Urinary bladder (tissue), 3 donors: ENCODE measurements at regions not wholly inside any gene's neighbourhood (a gene's known extent, or its start where the extent isn't known, plus 50 kb on each side); places are given as distances from the start of the nearest gene placed in this dataset.

ENCODE experiments used
- DNase-seq: peaks from one replicate; pipeline ENCODE4 v3.0.0-alpha.2; 2015; ENCODE audit errors: extremely low spot score
- H3K27ac ChIP-seq: one replicate; pipeline ENCODE4 v1.5.1; 2013; ENCODE audit warnings: low read depth, mild to moderate bottlenecking, moderate library complexity
- H3K36me3 ChIP-seq: one replicate; pipeline ENCODE4 v1.6.1; 2013; ENCODE audit warnings: mild to moderate bottlenecking, moderate library complexity; ENCODE audit not compliant: insufficient read depth
- H3K4me1 ChIP-seq: one replicate; pipeline ENCODE4 v1.6.1; 2013; ENCODE audit warnings: mild to moderate bottlenecking, moderate library complexity; ENCODE audit not compliant: insufficient read depth
- H3K4me3 ChIP-seq: one replicate; pipeline ENCODE4 v1.5.1; 2013; ENCODE audit warnings: low read depth, low read length
- WGBS: extraction: QIAGEN DNeasy Blood & Tissue Kit; methylation state at CpG from one replicate; pipeline ENCODE4 v1.1.7; 2013; 5-methylcytosine and 5-hydroxymethylcytosine counted together
- donor health status: healthy with polysubstance abuse.
- donor health status: healthy.

DNA sequence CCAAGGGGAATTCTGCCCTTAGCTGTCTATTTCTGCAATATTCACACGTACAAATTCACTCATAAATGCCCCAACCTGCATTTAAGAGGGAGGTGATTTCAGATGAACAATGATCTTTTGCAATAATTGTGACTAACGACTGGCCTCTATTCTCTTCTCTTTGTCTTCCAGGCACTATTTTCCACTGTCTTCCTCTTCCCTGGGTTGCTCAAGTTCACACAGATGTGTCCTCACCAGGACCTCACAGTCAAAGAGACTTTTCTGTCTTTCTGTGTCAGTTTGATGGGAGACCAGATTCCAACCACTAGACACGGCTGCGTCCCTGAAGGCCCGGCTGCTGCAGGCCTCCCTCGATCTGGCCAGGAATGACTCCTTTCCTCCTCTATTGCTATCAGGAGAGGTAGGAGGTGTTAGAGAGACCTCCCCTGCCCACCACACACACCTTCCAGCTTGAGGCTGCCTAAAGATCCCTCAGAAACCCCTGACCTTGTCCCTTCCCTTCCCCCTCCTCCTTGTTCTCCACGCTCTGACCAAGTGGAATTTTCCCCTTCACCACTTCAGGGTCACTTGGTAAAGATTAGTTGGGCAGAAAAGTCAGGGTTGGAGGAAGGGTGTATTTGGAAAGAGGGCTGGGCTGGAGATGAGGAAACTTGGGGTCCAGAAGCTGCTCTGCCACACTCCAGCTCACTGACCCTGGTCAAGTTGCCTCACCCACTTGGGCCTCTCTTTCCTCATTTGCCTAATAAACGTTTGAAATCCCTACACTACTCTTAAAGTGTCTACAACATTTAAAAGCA, 109.2 kb upstream of the COPS8 start:
- Histone ChIP-seq H3K4me3 (no peak overlapping the region), H3K4me1 (no peaks in the 10 kb centered on the region), H3K36me3 (no peaks in the 10 kb centered on the region), H3K27ac (no peak overlapping the region)
- WGBS, result 78% methylated on average over 8 of the region's 8 CpGs
- DNase-seq, result no peak

DNA sequence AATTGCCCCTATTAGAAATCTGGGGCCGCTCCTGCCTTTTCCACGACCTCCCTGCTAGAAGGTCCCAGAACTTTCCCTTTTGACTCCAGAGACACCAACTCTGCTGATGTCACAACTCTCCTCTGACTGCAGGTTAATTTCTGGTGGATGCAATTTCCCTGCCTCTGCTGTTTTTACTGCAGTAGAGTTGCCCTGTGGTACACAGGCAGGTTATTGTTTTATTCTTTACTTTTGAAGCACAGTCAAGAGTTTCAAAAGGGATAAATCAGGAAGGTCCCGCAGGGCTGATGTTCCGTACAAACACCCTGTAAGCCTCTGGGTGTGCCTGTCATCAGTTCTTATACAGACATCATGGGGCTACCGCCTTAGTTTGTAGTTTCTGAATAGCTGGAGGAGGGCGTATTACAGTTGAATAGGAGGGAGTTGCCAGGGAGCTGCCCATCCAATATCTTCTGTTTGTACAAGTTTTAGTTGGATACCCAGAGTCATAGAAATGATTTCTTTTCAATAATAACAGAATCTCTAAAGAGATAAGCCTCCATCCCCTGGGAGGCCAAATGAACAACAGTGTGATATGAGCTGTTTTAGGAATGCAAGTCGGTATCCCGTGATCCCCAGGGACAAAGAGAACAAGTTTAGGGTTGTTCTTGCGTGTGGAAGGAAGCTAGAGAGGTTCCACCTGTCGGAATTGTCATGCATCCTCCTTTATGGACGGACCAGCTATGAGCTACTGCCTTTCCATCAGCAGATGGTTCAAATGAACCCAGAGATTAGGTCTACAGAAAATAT, 108.4 kb upstream of the COPS8 start:
- no peaks in the 10 kb centered on the region for H3K36me3 ChIP-seq
- no peak overlapping the region for H3K27ac ChIP-seq
- 78% methylated on average over 11 of the region's 11 CpGs for WGBS
- DNase-seq, result no peak
- H3K4me3 ChIP-seq, result no peak overlapping the region
- H3K4me1 ChIP-seq, result no peaks in the 10 kb centered on the region

DNA sequence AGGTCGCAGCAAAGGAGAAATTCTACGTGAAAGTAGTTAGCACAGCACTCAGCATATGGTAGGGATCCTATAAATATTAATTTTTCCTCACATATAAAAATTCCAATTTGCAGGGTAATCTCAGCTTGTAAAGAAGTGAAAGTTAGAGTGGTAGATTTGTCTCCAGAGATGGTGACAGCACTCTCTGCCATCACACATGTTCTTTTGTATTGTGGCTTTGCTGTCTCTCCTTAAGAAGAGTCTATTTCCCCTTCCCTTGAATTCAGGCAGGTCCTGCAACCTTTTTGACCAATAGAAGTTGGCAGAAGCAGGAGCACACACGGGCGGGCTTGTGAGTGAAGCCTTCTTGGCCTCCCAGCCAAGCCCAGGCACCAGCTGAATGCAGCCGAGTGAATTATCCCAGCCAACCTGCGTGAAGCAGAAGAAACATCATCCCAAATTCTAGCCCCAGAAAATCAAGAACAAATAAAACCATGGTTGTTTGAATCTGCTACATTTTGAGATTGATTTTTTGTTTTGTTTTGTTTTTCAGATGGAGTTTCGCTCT, 107.8 kb upstream of the COPS8 start:
- no peak for DNase-seq
- no peaks in the 10 kb centered on the region for H3K36me3 ChIP-seq
- WGBS, result 86% methylated on average over 7 of the region's 7 CpGs
- H3K4me1 ChIP-seq, result no peaks in the 10 kb centered on the region
- H3K4me3 ChIP-seq, result no peak overlapping the region
- no peak overlapping the region for H3K27ac ChIP-seq

DNA sequence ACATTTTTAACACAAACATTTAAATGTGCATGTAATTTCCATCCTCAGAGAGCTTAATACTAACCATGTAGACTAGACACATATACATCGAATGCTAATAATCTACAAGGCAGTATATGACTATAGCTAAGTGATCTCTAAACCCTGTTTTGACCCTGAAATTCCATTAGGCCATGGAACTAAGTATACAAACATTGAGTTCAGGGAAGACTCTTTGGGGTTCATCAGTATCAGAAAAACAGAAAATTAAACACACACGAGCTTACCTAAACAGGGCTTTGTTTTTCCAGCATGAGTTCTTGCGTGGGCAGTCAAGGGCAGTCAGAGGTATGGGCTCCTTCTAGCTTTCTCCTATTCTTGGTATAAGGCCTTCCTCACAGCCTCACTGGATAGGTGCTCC, 106.0 kb upstream of the COPS8 start:
- H3K27ac ChIP-seq, result no peak overlapping the region
- 95% methylated on average over 3 of the region's 3 CpGs for WGBS
- DNase-seq, result no peak
- H3K36me3 ChIP-seq, result no peaks in the 10 kb centered on the region
- no peak overlapping the region for H3K4me3 ChIP-seq
- H3K4me1 ChIP-seq, result no peaks in the 10 kb centered on the region

DNA sequence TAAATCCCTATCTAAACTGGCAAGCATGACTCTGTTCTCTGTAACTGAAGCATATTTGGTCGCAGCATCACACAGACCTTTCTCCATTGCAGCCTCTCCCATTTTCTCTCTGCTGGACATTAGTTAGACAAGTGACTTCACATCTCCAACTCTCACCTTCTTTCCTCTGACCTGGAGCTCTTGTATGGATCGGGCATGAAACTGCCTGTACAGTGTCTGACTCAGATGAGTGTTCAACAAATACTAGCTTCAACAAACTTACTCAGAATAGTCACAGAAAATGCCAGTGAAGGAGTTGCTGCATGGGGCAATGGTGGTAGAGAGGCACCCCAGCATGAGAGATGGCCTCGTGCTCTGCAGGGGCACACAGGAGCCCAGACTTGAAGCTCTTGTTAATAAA, 104.7 kb upstream of the COPS8 start:
- no peaks in the 10 kb centered on the region for H3K4me1 ChIP-seq
- H3K27ac ChIP-seq, result no peak overlapping the region
- DNase-seq, result no peak
- WGBS, result 90% methylated on average over 3 of the region's 3 CpGs
- H3K36me3 ChIP-seq, result no peaks in the 10 kb centered on the region
- H3K4me3 ChIP-seq, result no peak overlapping the region

DNA sequence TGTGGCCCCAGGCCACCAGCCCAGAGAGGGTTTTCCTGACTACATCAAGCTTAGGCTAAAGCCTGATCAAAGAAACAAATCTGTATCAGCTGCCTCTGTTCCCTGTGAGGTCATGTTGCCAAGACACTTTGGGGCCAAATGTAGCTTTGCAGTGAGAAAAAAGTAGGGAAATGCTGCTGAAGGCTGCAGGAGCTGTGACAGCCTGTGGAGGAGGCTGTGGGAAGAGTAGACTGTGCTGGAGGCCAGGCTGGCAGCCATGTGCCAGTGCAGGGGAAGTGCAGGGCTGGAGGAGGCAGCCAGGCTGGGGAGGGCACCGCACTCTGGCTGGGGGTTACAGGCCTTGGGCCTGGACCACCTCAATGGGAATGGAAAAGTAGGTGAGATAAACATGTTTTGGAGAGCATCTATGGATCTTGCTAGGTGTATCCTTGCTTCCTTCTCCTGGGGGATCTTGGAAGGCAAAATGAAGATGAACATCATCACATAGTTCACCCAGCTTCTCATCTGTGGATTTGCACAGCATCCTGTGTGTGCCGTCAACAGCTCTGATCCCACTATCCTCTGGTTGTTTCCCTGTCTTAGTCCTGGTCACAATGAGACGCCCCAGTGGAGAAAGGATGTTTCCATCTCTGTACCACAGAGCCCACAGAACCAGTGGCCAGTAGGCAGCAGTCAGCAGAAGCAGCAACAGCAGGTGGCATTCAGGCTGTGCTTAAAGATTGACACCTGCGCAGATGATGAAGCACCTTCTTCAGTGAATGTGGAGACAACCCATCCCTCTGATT, 103.8 kb upstream of the COPS8 start:
- WGBS, result 96% methylated on average over 4 of the region's 4 CpGs
- Histone ChIP-seq H3K4me3 (no peak overlapping the region), H3K4me1 (no peaks in the 10 kb centered on the region), H3K27ac (no peak overlapping the region), H3K36me3 (no peaks in the 10 kb centered on the region)
- no peak for DNase-seq

DNA sequence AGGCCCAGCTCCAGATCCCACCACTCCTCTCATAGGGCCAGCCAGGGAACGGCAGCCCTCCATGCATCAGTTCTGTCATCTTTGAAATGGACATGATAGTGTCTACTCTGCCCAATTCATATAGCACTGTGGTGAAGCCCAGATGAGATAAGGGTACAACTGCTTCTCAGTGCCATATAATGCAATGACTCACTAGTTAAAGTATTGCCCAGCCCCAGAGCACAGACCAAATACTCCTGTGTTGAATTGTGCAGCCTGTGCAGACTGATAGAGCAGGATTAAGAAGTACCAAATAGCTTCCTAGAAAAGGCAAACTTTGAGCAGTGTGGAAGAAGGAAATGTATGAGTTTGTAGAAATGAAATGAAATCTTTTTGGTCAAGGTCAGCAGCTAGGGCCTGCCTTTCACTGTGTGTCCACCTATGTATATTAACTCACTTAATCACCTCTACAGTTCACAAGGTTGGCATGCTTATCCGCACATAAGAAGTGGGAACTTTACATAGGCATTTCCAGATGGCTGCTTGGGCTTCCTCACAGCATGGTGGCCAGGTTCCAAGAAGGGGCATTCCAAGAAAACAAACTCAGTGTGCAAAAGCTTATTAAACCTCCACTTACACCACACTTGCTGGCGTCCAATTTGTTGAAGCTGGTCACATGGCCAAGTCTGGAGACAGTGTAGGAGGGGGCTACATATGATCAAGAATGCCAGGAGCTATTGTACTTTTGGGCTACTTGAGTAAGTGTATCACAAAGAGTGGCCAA, 102.8 kb upstream of the COPS8 start:
- Histone ChIP-seq H3K27ac (no peak overlapping the region), H3K36me3 (no peaks in the 10 kb centered on the region)
- 93% methylated on average over 3 of the region's 3 CpGs for WGBS

DNA sequence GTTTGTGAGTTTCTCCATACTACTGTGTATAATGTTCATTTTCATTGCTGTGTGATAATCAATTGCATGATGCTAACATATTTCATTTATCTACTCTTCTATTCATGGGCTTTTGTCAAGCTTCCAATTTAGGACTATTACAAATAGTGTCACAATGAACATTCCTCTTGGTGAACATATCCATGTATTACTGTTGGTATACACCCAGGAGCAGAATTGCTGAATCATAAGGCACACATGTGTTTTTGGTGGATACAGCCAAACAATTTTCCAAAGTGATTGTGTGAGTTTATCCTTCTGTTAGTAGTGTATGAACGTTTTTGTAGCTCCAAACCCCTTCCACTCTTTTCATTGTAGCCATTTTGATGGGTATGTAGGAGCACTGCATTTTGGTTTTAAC, 101.6 kb upstream of the COPS8 start:
- Histone ChIP-seq H3K27ac (no peak overlapping the region), H3K36me3 (no peaks in the 10 kb centered on the region), H3K4me1 (no peaks in the 10 kb centered on the region), H3K4me3 (no peak overlapping the region)
- 52% methylated on average over 1 of the region's 1 CpG for WGBS
- DNase-seq, result no peak

More for the DNA sequence above, 102.8 kb upstream of the COPS8 start:
- Histone ChIP-seq H3K4me3 (no peak overlapping the region), H3K4me1 (no peaks in the 10 kb centered on the region)
- no peak for DNase-seq

DNA sequence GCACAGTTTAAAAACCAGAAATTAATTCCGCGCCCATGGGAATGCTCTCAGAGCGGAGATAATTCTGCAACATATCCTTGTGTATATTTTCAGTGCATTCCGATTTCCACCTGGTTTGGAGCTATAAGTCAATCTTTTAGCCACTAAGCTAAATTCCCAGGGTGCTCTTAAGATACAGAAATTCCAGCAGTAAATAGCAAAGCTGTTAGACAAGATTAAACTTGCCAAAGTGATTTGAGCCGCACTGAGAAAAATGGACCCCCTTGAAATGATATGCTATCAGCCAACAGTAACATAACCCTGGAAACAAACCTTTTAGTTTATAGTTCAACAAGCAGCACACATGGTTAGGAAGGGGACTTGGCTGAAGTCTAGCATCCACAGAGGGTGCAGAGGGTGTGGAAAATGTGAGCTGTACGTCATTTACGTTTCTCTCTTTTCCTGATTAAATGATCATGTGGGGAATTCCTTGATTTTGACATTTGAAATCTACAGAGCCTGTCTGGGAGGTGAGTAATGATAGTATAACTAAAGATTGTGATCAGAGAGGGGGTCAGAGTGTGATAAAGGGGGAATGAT, 99.8 kb upstream of the COPS8 start:
- Histone ChIP-seq H3K27ac (no peak overlapping the region), H3K4me3 (no peak overlapping the region), H3K4me1 (no peaks in the 10 kb centered on the region), H3K36me3 (no peaks in the 10 kb centered on the region)
- WGBS, result 62% methylated on average over 7 of the region's 7 CpGs
- no peak for DNase-seq

DNA sequence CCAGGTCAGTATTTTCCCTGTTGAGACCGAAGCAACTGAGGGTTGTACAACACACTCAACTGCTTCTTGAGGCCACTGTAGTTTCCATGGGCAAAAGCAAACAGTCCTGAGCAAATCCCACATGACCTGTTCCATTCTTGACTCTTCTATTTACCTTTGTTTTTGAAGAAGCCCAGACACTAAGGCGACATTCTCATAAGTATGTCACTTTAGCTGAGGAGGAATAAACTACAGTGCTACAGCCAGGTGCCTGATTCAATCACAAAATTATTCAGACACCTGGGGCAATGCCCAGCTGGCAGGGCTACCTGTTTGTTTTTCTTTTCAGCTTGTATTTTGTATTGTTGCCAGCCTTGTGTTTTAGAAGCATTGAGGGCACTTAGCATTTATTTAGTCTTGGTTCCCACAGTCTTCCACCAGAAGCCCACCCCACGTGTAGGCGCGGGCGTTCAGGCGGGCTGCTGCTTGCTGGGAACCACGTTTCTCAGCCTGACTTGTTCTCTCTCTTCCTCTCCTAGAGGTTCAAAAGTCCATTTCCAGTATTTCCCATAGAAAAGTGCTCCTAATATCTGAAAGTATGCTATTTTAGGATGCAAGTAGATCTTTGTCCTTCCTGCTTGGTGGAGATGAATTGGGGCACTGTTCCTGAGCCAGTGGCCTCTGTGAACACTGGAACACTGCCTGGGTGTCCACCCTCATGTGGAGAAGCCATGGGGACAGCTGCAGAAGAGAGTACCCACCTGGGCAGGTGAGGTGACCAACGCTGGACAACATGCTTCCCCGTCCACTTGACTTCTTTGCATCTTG, 99.0 kb upstream of the COPS8 start:
- no peaks in the 10 kb centered on the region for H3K36me3 ChIP-seq
- no peak overlapping the region for H3K4me3 ChIP-seq
- DNase-seq, result no peak
- no peak overlapping the region for H3K27ac ChIP-seq
- no peaks in the 10 kb centered on the region for H3K4me1 ChIP-seq
- 86% methylated on average over 10 of the region's 10 CpGs for WGBS

DNA sequence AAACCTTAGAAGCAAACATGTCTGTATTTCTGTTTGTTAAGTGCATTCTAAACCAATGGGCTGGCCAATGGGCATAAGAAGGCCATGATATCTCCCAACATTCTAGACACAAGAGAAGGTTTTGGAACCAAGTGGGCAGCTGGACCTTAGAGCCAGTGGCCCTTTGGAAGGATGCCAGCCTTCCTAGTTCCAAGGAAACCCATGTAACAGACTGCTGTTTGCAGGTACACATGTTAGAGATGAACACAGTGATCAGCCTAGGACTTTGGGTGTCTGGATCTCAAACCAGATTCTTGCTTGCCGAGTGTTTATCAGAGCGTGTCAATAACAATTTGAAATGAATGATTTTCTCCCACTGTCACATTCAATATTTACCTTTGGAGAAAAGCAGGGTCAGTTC, 97.5 kb upstream of the COPS8 start:
- H3K4me3 ChIP-seq, result no peak overlapping the region
- DNase-seq, result no peak
- no peaks in the 10 kb centered on the region for H3K4me1 ChIP-seq
- no peaks in the 10 kb centered on the region for H3K36me3 ChIP-seq
- H3K27ac ChIP-seq, result peak overlapping the region; percentile 15
- WGBS, result 89% methylated on average over 2 of the region's 2 CpGs
